ENCODE measurements at regions not wholly inside any gene's neighbourhood (a gene's known extent, or its start where the extent isn't known, plus 50 kb on each side); places are given as distances from the start of the nearest gene placed in this dataset.

DNA sequence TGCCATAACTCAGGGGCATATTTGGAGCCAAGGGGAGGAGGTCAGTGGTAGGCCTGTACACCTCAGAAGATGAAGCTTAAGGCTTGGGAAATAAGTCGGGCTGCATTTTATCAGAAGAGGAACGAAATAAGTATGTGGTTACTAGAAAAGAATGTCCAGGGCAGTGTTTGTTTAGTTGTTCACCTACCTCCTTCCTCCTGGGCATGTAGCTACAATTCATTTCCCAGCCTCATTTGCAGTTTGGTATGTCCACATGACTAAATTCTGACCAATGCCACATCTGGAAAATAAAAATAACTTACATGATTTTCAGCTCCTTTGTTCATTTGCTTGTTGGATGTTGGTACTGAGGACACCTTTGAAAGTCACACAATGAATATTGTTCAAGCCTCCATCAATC, 294.5 kb upstream of the RGS17 start:
- H3K27me3 ChIP-seq (replicated peaks in 1 of 7), result no peaks in the 10 kb centered on the region
- H3K9me3 ChIP-seq, result peaks cover 0 to 9% (median 0%) of the 10 kb centered on the region in 8 donors
- no peak for DNase-seq
- no peak overlapping the region for H3K27ac ChIP-seq
- intact Hi-C loops (cut with DNase I; ENCODE audit: low total_unique reads), result no loop called here
- no peak for TF ChIP-seq POLR2AphosphoS5 (IDR thresholded peaks at IDR 0.05)
- TF ChIP-seq, protein P1, sequence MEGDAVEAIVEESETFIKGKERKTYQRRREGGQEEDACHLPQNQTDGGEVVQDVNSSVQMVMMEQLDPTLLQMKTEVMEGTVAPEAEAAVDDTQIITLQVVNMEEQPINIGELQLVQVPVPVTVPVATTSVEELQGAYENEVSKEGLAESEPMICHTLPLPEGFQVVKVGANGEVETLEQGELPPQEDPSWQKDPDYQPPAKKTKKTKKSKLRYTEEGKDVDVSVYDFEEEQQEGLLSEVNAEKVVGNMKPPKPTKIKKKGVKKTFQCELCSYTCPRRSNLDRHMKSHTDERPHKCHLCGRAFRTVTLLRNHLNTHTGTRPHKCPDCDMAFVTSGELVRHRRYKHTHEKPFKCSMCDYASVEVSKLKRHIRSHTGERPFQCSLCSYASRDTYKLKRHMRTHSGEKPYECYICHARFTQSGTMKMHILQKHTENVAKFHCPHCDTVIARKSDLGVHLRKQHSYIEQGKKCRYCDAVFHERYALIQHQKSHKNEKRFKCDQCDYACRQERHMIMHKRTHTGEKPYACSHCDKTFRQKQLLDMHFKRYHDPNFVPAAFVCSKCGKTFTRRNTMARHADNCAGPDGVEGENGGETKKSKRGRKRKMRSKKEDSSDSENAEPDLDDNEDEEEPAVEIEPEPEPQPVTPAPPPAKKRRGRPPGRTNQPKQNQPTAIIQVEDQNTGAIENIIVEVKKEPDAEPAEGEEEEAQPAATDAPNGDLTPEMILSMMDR (IDR thresholded peaks at IDR 0.05 in 8 of 11, conservative IDR thresholded peaks at IDR 0.05 in 3 of 11), result no peak
- no peak for TF ChIP-seq POLR2A (IDR thresholded peaks at IDR 0.05)
- no peak overlapping the region for H3K4me3 ChIP-seq
- no peaks in the 10 kb centered on the region for H3K36me3 ChIP-seq
- WGBS, 5 donors, result 35 to 70% (median 63%) methylated on average over 2 of the region's 2 CpGs
- H3K4me1 ChIP-seq, result no peaks in the 10 kb centered on the region

- Histone ChIP-seq H3K36me3 (no peaks in the 10 kb centered on the region), H3K4me3 (no peak overlapping the region), H3K9me3 (peaks cover 0 to 6% (median 0%) of the 10 kb centered on the region in 8 donors), H3K27me3 (replicated peaks in 1 of 7) (no peaks in the 10 kb centered on the region), H3K4me1 (no peaks in the 10 kb centered on the region), H3K27ac (no peak overlapping the region)
- intact Hi-C loops (cut with DNase I; ENCODE audit: low total_unique reads), result no loop called here
- TF ChIP-seq, protein P1 (IDR thresholded peaks at IDR 0.05 in 8 of 11, conservative IDR thresholded peaks at IDR 0.05 in 3 of 11), result no peak
- TF ChIP-seq POLR2A (IDR thresholded peaks at IDR 0.05) (no peak), POLR2AphosphoS5 (IDR thresholded peaks at IDR 0.05) (no peak)
- no peak for DNase-seq
- 46 to 79% (median 69%) methylated on average over 5 of the region's 5 CpGs for WGBS, 5 donors
These were observed 293.8 kb upstream of the RGS17 start for GRCh38 chr6:153424719-153425400.

DNA sequence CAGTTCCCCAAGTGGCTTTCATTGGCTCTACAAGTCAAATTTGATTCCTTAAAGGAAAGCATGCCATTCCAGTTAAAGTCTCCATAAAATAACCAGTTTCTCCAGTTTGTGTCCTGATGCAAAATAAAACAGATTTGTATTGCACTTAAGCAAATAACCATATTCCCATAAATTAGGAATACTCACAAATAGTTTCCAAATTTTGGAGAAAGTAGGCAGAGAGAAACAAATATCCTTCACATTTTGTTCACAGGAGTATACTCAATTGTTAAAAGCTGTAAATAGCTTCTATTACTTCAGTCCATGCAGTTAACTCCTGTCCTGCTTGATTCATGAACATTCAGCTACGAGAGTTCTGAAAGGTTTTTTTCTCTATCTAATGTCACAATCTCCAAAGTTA, 281.4 kb upstream of the RGS17 start:
- Histone ChIP-seq H3K9me3 (peaks cover 0 to 36% (median 20%) of the 10 kb centered on the region in 8 donors), H3K36me3 (no peaks in the 10 kb centered on the region)
- 41 to 75% (median 59%) methylated on average over 1 of the region's 1 CpG for WGBS, 5 donors

GRCh38 chr6:153411070-153411648, 280.1 kb upstream of the RGS17 start:
- Histone ChIP-seq H3K9me3 (peaks cover 0 to 36% (median 20%) of the 10 kb centered on the region in 8 donors), H3K4me3 (no peak overlapping the region), H3K27me3 (replicated peaks in 1 of 7) (no peaks in the 10 kb centered on the region), H3K4me1 (no peaks in the 10 kb centered on the region), H3K27ac (no peak overlapping the region), H3K36me3 (no peaks in the 10 kb centered on the region)
- TF ChIP-seq, protein P1 (IDR thresholded peaks at IDR 0.05 in 8 of 11, conservative IDR thresholded peaks at IDR 0.05 in 3 of 11), result no peak
- TF ChIP-seq POLR2A (IDR thresholded peaks at IDR 0.05) (no peak), POLR2AphosphoS5 (IDR thresholded peaks at IDR 0.05) (no peak)
- no peak for DNase-seq
- 85 to 95% (median 89%) methylated on average over 3 of the region's 3 CpGs for WGBS, 5 donors
- intact Hi-C loops (cut with DNase I; ENCODE audit: low total_unique reads), result no loop called here

More for the DNA sequence above, 281.4 kb upstream of the RGS17 start:
- DNase-seq, result no peak
- intact Hi-C loops (cut with DNase I; ENCODE audit: low total_unique reads), result no loop called here
- Histone ChIP-seq H3K27me3 (replicated peaks in 1 of 7) (no peaks in the 10 kb centered on the region), H3K27ac (no peak overlapping the region), H3K4me1 (no peaks in the 10 kb centered on the region), H3K4me3 (no peak overlapping the region)
- TF ChIP-seq POLR2A (IDR thresholded peaks at IDR 0.05) (no peak), POLR2AphosphoS5 (IDR thresholded peaks at IDR 0.05) (no peak)
- TF ChIP-seq, protein P1 (IDR thresholded peaks at IDR 0.05 in 8 of 11, conservative IDR thresholded peaks at IDR 0.05 in 3 of 11), result no peak
